ENCODE measurements at regions not wholly inside any gene's neighbourhood (a gene's known extent, or its start where the extent isn't known, plus 50 kb on each side); places are given as distances from the start of the nearest gene placed in this dataset.
"Not testable (repeated sequence)": the region's sequence is repeated elsewhere in the genome, so short reads cannot be mapped to it uniquely, and the experiment has no call there.

DNA sequence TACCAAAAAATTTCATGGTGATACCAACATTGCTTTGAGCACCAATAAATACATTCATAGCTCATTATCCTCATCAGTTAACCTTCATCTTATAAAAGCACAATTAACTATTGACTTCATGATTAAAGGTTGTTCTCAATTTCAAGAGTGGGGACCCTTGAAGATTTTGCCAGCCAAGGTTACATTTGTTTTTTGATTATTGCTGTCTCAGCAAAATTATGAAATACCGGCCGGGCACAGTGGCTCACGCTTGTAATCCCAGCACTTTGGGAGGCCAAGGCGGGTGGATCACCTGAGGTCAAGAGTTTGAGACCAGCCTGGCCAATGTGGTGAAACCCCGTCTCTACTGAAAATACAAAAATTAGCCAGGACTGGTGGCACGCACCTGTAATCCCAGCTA is 96.1 kb upstream of the SLC7A11 start:
- not testable (repeated sequence) for DNase-seq (ENCODE audit: low read depth in 2 of 3, low spot score in 1 of 3)

DNA sequence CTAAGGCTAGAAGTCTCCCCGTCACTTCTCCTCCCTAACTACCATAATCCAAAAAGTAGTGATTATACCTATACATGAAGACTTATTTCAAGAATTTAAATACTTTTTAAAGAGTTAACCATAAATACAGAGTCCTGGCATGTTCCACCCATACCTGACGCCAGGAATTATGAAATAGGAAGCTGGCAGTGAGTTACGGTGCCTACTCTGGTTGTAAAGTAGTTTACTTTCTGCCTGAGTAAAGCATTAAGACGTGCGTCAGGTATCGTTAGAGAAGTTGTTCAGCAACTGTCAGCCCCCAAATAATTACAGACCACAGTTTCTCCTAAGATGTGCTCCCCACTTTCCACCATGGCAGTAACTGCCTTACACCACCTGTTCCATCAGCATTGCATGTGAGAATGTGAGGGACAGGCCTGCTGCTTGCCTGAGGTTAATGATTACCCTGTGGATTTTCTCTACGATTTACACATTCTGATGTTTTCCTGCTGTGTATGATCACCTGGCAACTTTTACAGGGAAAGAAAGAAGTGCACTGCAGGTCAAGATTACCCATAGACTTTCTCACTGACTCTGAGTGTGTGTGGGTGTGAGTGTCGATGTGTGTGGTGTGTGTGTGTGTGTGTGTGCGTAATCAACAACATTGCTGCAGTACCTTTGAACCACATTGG is 92.3 kb upstream of the SLC7A11 start:
- no peak for DNase-seq (ENCODE audit: low read depth in 2 of 3, low spot score in 1 of 3)

DNA sequence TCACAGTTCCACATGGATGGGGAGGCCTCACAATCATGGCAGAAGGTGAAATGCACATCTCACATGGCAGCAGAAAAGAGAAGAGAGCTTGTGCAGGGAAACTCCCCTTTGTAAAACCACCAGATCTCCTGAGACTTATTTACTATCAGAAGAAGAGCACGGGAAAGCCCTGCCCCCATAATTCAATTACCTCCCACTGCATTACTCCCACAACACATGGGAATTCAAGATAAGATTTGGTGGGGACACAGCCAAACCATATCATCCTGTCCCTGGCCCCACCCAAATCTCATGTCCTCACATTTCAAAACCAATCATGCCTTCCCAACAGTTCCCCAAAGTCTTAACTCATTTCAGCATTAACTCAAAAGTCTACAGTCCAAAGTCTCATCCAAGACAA is 90.3 kb upstream of the SLC7A11 start:
- not testable (repeated sequence) for DNase-seq (ENCODE audit: low read depth in 2 of 3, low spot score in 1 of 3)

DNA sequence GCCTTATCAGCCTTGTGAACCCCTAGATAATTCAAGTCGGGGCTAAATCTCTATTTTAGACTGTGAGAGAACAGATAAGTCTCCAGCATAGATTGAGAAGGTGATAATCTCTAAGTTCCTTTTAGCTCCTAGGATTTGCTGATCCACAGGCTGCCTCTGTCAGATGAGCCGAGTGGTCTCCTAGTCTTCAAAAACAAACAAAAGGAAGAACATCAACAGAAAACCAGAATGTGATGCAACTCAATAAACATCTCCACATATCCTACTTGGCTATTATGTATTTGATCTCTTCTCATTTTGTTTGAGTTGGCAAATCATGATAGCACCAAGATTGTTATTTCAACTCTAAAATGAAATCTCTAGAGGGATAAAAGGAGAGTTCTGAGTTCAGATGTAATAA is 88.4 kb upstream of the SLC7A11 start:
- no peak for DNase-seq (ENCODE audit: low read depth in 2 of 3, low spot score in 1 of 3)

DNA sequence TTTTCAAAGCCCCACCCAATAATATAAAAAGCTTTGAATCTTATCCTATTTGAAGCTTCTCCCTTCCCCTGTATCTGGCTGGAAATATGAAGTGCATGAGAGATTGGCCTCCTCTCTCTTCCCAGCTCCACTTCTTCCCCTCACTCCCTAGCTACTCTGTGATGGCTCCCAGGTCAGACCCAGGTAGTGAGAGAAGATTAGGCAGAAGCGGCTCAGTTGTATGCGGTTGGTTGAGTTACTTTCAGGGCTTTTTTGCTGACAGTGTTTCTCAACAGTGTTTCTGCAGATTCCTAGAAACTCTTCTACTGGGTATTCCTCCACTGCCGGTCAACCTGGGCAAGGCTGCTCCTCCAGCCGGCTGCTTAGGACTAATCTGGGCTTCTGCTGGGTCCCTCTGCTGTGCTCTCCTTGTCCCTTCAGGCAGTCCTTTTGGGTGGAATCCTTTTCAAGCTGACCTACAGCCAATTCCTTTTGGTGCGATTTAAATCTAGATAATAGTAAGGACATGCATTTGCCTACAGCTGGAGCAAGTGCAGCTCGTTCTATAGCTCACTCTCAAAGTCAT is 87.4 kb upstream of the SLC7A11 start:
- DNase-seq (ENCODE audit: low read depth in 2 of 3, low spot score in 1 of 3), result no peak

DNA sequence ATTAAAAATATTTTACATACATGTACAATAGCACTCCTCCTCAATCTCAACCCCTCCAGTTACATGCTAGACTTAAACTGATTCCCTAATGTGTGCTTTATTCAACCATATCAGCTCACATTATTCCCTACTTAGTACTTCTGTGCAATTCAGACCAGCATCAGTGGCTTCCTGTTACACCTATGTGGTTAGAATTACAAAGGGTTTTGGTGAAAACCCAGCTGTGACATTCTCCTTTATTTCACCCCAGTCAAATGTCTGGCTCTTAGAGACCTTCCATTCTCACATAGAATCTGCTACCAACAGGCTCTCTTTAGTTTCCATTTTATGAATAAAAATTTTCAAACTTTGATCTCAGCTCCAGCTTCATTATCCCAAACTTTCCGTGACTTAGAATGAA is 85.2 kb upstream of the SLC7A11 start:
- DNase-seq (ENCODE audit: low read depth in 2 of 3, low spot score in 1 of 3), result no peak

DNA sequence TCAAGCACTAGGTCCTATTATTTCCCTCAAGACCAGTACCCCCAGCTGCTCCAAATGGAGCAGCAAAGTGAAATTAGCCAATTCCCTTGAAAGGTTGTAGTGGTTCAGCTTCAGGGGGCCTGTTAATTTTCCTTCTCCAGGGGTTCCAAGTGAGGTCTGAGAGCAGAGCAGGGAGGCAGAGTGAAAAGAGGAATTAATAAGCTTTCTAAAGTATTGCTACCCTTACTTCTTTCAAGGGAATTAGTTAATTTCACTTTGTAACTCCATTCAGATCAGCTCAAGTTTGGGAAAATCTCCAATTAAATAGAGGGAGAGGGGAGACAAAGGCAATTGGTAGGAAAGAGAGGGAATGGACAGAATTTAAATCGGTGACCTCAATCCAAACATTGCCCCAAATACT is 78.7 kb upstream of the SLC7A11 start:
- no peak for DNase-seq (ENCODE audit: low read depth in 2 of 3, low spot score in 1 of 3)

DNA sequence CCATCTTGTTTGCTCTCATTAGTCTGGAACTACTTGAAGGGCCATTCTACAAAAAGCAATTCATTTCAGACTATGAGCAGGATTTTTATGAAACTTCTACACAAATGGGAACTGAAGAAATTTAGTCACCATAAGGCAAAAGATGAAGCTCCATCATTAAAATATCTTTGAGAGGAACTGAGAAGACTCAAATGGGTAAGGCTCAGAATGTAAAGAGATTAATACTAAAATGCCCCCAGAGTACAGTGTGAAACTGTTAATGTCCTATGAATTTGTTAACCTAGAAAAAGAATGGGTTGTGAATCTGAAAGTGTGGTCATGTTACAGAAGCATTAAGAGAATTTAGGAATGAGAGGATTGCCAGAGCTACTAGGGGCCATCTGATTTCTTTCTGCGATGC is 77.9 kb upstream of the SLC7A11 start:
- no peak for DNase-seq (ENCODE audit: low read depth in 2 of 3, low spot score in 1 of 3)

DNA sequence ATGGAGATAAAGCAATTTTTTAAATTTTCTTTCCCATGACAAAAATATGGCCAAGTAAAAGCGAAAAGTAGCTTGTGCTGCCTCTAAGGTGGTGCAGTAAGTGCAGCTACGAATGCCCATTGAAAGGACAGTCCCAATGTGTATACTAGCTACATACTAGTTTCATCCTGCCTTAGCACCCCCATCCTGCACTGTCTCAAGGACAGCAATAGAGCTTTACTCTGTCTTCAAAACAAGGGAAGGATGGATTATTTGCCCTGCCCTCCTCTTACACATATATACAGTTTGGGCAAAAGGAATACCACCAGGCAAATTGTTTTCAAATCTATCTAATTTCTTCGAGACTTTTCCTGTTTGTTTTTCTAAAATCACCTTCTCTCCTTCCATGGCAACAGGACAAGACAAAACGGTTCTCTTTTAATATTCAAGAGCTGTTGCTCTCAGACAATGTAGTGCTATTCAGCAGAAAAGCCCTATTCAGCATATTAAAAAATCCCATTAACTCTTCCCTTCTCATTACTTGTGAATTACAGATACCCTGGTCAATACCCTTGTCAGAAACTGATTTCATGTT is 75.1 kb upstream of the SLC7A11 start:
- DNase-seq (ENCODE audit: low read depth in 2 of 3, low spot score in 1 of 3), result no peak

DNA sequence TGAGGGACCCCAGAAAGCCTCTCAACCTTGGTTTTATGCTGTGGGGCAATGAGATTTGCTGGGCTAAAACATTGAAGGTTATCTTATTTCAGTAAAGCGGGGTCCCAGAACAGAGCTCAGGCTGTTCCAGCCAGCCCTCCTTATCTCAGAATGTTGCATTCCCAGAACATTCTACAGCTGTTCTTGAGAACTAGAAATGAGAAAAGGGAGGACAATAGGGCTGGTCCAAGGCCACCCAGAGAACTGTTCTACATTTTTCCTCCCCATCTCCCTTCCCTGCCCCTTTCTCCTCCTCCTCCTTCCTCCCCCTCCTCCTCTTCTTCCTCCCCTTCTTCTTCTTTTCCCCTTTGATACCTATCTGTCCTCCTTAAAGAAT is 70.4 kb upstream of the SLC7A11 start:
- no peak for DNase-seq (ENCODE audit: low read depth in 2 of 3, low spot score in 1 of 3)

DNA sequence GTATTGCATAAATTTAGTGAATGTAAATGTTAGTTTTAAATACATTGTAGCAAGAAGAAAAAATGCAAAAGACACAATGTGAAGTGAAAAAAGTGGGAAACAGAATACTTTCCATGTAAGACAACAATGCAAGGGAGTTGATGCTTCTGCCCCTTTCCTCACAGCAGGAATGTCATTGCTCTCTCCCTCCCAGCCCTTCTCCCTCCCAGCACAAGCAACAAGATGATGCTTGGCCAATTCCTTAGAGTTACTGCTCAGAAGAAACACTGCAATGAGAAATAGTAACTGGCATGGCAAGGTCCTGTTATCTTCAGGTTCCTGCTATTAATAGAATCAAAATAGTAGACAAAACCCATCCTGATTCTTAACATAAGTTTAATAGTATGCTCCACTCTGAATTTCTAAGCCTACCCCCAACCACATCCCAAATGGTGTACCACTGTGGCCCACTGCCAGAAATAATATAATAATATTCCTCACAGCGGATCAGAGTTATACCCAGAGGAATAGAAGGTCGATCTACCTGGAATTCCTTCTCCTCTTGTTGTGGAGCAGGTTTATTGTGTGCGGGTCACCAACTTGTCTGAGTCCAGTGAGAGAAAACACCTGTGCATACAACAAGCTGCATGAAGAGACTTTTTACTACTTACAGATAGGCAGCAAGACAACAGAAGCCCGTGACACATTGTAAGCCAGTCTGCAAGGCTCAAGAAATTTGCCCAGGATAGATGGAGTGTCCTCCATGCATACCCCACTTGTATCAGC is 69.8 kb upstream of the SLC7A11 start:
- DNase-seq (ENCODE audit: low read depth in 2 of 3, low spot score in 1 of 3), result no peak

DNA sequence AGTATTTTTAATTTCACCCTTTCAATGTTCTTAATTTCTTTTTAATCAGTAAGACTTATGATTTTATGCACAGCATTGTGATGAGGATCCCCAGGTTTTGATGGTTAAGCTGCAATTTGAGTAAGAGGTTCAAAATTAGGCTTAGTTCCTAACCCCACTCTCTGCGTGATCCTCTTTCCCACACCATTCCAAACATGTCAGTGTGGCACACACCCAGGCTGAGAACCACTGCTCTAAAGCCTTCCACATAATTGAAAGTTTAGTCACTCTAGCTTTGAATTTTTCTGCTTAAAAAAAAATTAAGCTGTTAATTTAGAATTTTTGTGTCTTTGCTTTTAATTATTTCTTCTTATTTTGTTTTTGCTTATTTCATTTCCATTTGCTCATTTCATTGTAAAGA is 68.8 kb upstream of the SLC7A11 start:
- no peak for DNase-seq (ENCODE audit: low read depth in 2 of 3, low spot score in 1 of 3)

DNA sequence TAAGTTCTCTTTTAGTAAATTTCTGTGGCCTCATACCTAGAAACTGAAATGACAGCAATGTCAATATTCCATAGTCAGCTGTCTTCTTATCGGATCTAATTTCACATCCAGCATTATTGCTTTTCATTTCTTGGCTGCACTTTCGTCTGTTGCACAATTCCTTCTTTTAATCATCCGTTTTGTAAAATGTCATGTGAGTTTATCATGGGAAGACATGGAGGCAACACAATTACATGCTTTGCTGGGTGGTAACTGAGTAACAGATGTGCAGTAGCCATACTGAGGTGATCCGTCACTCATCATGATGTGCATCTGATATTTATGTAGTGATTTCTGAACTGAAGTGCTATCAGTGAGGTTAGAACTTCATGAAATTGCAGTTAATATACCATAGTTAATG is 68.3 kb upstream of the SLC7A11 start:
- DNase-seq (ENCODE audit: low read depth in 2 of 3, low spot score in 1 of 3), result no peak

DNA sequence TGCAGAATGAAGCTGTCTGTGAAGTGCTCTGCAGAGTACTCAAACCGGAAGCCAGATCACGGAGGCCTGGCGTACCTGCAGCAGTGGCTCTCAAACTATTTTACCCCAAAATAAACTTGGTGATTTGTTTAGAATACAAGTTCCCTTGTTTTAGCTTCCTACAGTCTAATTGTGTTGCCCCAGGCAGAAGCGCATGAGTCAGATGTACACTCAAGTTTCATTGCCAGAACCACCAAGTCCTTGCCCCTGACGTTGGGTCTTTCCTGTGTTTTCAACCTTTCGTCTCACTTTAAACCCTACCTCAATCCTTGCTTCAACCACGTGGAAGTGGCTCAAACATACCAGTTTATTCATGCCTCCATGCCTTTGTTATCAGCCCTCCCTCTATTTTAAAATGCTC is 66.2 kb upstream of the SLC7A11 start:
- DNase-seq (ENCODE audit: low read depth in 2 of 3, low spot score in 1 of 3), result no peak

DNA sequence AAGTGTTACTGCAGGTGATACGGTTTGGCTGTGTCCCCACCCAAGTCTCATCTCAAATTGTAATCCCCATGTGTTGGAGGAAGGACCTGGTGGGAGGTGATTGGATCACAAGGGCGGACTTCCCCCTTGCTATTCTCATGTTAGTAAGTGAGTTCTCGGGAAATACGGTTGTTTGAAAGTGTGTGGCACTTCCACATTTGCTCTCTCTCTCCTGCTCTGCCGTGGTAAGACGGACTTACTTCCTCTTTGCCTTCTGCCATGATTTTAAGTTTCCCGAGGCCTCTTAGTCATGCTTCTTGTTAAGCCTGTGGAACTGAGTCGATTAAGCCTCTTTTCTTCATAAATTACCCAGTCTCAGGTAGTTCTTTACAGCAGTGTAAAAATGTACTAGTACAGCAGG is 65.2 kb upstream of the SLC7A11 start:
- no peak for DNase-seq (ENCODE audit: low read depth in 2 of 3, low spot score in 1 of 3)

DNA sequence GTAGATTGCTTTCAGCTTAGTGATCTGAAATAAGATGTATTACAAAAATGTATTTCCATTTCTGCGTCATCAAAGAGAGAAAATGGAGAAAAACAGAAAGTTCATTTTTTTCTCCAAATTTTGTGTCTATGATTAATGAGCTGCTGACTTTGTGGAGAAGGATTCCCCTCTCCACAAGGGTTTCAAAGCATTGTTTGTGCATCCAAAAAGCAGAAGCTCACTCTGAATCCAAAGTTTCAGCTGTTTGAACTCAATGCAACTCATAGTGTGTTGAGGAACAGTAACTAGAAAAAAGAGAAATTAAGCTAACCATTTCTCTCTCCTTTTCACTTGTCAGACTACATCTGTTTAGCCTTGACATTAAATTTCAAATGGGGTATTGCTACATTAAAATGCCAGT is 62.9 kb upstream of the SLC7A11 start:
- no peak for DNase-seq (ENCODE audit: low read depth in 2 of 3, low spot score in 1 of 3)

DNA sequence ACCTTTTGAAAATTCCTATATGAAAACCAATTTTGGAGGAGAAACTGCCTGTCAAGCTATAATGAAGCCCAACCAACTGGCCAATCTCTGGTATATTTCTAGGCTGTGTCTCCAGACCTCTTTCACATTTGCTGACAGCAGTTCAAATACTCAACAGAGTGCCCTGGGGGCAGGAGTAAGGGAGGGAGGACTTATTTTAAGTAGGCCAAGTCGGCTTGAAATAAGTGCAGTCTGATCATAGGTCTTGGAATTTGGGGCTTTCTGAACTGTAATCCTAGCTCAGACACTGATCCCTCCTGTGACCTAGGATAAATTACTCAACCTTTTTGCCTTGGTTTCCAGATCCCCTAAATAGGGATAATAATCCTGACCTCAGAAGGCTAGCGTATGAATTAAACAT is 59.4 kb upstream of the SLC7A11 start:
- DNase-seq (ENCODE audit: low read depth in 2 of 3, low spot score in 1 of 3), result no peak

DNA sequence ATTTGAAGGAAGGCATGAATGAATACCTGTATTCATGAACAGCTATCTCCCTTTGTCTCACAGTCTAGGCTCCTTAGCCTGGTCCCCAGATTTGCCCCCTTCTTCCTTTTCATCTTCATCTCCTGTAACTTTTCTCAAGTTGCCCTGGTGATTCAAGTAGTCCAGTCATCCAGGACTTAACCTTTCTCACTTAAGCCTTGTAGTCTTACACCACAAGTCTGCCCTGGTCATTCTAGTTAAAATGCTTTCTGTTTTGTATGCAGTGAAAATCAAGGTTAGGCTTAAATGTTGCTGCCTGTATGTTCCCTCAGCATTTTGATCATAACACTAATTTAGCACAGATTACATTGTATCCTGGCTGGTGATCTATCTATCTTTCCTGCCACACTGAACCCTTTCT is 58.5 kb upstream of the SLC7A11 start:
- no peak for DNase-seq (ENCODE audit: low read depth in 2 of 3, low spot score in 1 of 3)

DNA sequence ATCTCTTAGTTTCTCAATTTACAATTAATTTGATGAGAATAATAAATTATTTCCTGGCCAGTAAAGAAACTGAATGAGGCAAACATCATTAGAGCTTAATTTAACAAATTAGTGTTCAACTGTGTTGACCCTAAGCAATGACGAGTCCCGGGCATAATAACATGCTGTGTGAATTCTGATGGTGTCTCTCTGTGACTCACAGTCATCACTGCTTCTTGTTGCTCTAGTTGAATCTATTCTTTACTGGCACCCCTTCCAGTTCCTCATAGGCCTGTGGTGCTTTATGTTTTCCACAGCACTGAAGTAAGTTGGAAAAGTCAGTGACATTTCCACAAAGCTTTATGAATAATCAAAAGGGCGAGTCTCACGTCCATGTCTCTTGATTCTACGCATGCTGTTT is 57.7 kb upstream of the SLC7A11 start:
- DNase-seq (ENCODE audit: low read depth in 2 of 3, low spot score in 1 of 3), result no peak

DNA sequence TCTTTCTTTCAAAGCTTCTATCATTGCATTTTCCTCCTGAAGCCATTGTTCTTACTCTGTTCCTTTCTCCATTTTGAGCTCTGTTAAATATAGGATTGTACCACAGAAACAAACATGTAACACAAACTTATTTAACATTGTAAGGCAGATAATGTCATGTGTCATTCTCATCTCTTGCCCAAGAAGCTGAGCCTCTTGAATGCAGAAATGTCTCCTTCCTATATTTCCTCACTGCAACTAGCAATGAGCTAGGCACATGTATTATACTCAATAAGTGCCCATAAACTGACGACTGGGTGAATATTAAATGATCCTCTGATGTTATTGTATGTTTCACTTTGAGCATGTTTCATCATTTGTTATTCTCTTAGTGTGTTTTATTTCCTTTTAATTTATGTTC is 56.7 kb upstream of the SLC7A11 start:
- no peak for DNase-seq (ENCODE audit: low read depth in 2 of 3, low spot score in 1 of 3)

DNA sequence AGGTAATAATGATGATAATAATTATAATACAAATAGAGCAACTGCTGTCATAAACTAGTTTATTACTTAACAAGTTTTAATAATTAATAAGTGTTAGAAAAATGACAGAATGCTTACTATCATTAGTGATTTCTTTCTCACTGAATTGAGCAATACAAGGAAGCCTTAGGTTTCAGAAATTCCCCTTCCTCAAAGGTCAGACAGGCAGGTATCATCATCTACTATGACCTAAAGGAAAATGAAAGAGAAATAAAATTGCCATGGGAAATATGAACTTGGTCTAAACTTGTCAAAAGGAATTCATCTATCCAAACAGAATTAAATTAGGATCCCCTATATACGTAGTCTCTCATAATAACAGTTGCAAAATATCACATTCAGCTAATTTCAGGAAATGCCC is 56.3 kb upstream of the SLC7A11 start:
- no peak for DNase-seq (ENCODE audit: low read depth in 2 of 3, low spot score in 1 of 3)

DNA sequence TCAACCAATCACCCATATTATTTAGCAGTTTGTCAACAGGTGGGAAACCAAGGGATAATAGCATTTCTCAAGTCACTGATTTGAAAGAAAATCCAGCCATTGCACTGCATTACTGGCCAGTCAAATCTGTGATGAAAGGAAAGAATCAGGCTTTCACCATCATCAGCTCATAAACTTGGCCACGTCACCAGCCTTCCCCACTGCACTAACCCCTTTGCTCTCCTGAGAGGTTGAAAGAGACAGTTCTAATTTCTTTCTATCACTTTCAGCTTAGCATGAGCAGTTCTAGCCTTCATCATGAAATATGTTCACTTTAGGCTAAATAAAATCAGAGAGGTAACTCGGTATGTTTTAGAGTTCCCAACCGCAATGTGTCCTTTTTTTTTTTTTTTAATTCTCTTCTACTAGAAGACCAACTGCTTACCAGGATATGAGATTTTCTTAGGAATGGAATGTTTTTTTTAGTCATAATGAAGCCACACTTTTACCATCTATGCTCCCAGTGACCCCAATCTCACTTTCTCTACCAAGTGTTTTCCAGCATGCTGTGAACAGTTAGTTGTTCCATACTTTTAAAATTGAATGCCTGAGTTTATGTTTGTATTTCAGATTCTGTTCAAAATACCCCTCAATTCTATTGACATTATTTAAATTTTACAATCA is 55.7 kb upstream of the SLC7A11 start:
- no peak for DNase-seq (ENCODE audit: low read depth in 2 of 3, low spot score in 1 of 3)

Data from stimulated activated CD4-positive, alpha-beta T cell treated with anti-CD3 and anti-CD28 coated beads, Interleukin-12 subunit alpha, Interleukin-12 subunit beta, amount 100 ng/mL, for 48 hours (primary cell).